ENCODE measurements at regions not wholly inside any gene's neighbourhood (a gene's known extent, or its start where the extent isn't known, plus 50 kb on each side); places are given as distances from the start of the nearest gene placed in this dataset.

- no TSS peak for BruUV-seq (replicated peaks)
- no peak overlapping the region for H3K4me3 ChIP-seq
- no peaks in the 10 kb centered on the region for H3K9me1 ChIP-seq (ENCODE audit: control insufficient read depth, insufficient read depth, low read length)
- WGBS (ENCODE audit: insufficient coverage, low coverage, missing lambda C conversion rate): 0% methylated on average over 1 of the region's 1 CpG
- H3K79me2 ChIP-seq (ENCODE audit: control insufficient read depth, insufficient read depth, low read length): no peaks in the 10 kb centered on the region
- FAIRE-seq (no peak), ATAC-seq (no peak), DNase-seq (ENCODE audit: extremely low read depth in 1 of 4, low spot score in 3 of 4) (no peak)
- H2AFZ ChIP-seq (ENCODE audit: low read depth, low read length): no peak overlapping the region
- CTCF ChIA-PET (ENCODE audit: low intra/inter-chr PET ratio): no interaction called here
- no peaks in the 10 kb centered on the region for H3K4me1 ChIP-seq (replicated peaks in 1 of 2; ENCODE audit: control insufficient read depth in 2 of 2, insufficient read depth in 2 of 2, low read length in 2 of 2)
- intact Hi-C loops (cut with micrococcal nuclease): no loop called here
- H4K20me1 ChIP-seq (replicated peaks; ENCODE audit: control insufficient read depth, insufficient read depth, low read length): no peaks in the 10 kb centered on the region
- no peak overlapping the region for H3K27ac ChIP-seq (ENCODE audit: extremely low read depth, low read depth, low read length)
- H3K4me2 ChIP-seq (ENCODE audit: insufficient read depth, low read length): no peak overlapping the region
- TF ChIP-seq LCOR (CRISPR knock-in tag; IDR thresholded peaks at IDR 0.05) (no peak), CC2D1A (IDR thresholded peaks at IDR 0.05) (no peak), TAF7 (tag; IDR thresholded peaks at IDR 0.05) (no peak), SREBF1 (IDR thresholded peaks at IDR 0.05; ENCODE audit: borderline replicate concordance, low read depth, low read length) (no peak), MYC (IDR thresholded peaks at IDR 0.05; ENCODE audit: low read depth, low read length) (no peak), MYC (CRISPR knock-in tag; IDR thresholded peaks at IDR 0.05; ENCODE audit: borderline replicate concordance, low read depth) (no peak)
- no peak overlapping the region for H3K9ac ChIP-seq (ENCODE audit: insufficient read depth in 1 of 2, low read depth in 2 of 2, low read length in 2 of 2)
- no peaks in the 10 kb centered on the region for H3K36me3 ChIP-seq (ENCODE audit: control insufficient read depth, insufficient read depth, low read length)
- H3K9me3 ChIP-seq (replicated peaks; ENCODE audit: control insufficient read depth, insufficient read depth, low read depth, low read length): no peaks in the 10 kb centered on the region
- in situ Hi-C loops (cut with MboI): no loop called here
- POLR2A ChIA-PET: no interaction called here
- no peaks in the 10 kb centered on the region for H3K27me3 ChIP-seq (ENCODE audit: control insufficient read depth in 2 of 2, insufficient read depth in 2 of 2, low read length in 2 of 2)
Observed at GRCh38 chr18:64401268-64402060, 252.6 kb upstream of the LINC00305 start.

GRCh38 chr18:64399566-64399965 lies 250.7 kb upstream of the LINC00305 start:
- no peak for TF ChIP-seq SIN3A (IDR thresholded peaks at IDR 0.05; ENCODE audit: borderline replicate concordance in 2 of 2, control insufficient read depth in 1 of 2, low read depth in 2 of 2, low read length in 2 of 2)
- in situ Hi-C loops (cut with MboI) (no loop called here), intact Hi-C loops (cut with micrococcal nuclease) (no loop called here)
- Histone ChIP-seq H2AFZ (ENCODE audit: low read depth, low read length) (no peak overlapping the region), H3K27ac (ENCODE audit: extremely low read depth, low read depth, low read length) (no peak overlapping the region), H3K4me3 (no peak overlapping the region), H3K36me3 (ENCODE audit: control insufficient read depth, insufficient read depth, low read length) (no peaks in the 10 kb centered on the region), H3K4me1 (replicated peaks in 1 of 2; ENCODE audit: control insufficient read depth in 2 of 2, insufficient read depth in 2 of 2, low read length in 2 of 2) (no peaks in the 10 kb centered on the region), H3K27me3 (ENCODE audit: control insufficient read depth in 2 of 2, insufficient read depth in 2 of 2, low read length in 2 of 2) (no peaks in the 10 kb centered on the region), H3K79me2 (ENCODE audit: control insufficient read depth, insufficient read depth, low read length) (no peaks in the 10 kb centered on the region), H4K20me1 (replicated peaks; ENCODE audit: control insufficient read depth, insufficient read depth, low read length) (no peaks in the 10 kb centered on the region), H3K9ac (ENCODE audit: insufficient read depth in 1 of 2, low read depth in 2 of 2, low read length in 2 of 2) (no peak overlapping the region), H3K9me1 (ENCODE audit: control insufficient read depth, insufficient read depth, low read length) (no peaks in the 10 kb centered on the region), H3K4me2 (ENCODE audit: insufficient read depth, low read length) (no peak overlapping the region), H3K9me3 (replicated peaks; ENCODE audit: control insufficient read depth, insufficient read depth, low read depth, low read length) (no peaks in the 10 kb centered on the region)
- DNase-seq (ENCODE audit: extremely low read depth in 1 of 4, low spot score in 3 of 4): no peak
- WGBS (ENCODE audit: insufficient coverage, low coverage, missing lambda C conversion rate): 0% methylated on average over 3 of the region's 3 CpGs
- no peak for ATAC-seq
- no peak for FAIRE-seq
- BruUV-seq (replicated peaks): no TSS peak
- POLR2A ChIA-PET: no interaction called here
- CTCF ChIA-PET (ENCODE audit: low intra/inter-chr PET ratio): no interaction called here

Data from K562 (cell line).